Neural cell (in vitro differentiated cells): ENCODE measurements at regions not wholly inside any gene's neighbourhood (a gene's known extent, or its start where the extent isn't known, plus 50 kb on each side); places are given as distances from the start of the nearest gene placed in this dataset.

Experiments
- EZH2 ChIP-seq: fragments of 200-600, 300-800 bp; shearing (Covaris generic), sonication (generic); IDR thresholded peaks from 2 replicates; pipeline ENCODE4 v1.6.1; 2014; ENCODE audit warnings: antibody characterized with exemption, low read length, borderline replicate concordance, mild to moderate bottlenecking; ENCODE audit not compliant: insufficient read depth, poor library complexity, severe bottlenecking
- TF ChIP-seq, protein P1 (sequence below): fragments of 450-650 bp; IDR thresholded peaks from 2 replicates; pipeline ENCODE4 v1.5.1; 2014; ENCODE audit warnings: antibody characterized with exemption, mild to moderate bottlenecking, moderate library complexity; ENCODE audit not compliant: poor library complexity, severe bottlenecking

DNA sequence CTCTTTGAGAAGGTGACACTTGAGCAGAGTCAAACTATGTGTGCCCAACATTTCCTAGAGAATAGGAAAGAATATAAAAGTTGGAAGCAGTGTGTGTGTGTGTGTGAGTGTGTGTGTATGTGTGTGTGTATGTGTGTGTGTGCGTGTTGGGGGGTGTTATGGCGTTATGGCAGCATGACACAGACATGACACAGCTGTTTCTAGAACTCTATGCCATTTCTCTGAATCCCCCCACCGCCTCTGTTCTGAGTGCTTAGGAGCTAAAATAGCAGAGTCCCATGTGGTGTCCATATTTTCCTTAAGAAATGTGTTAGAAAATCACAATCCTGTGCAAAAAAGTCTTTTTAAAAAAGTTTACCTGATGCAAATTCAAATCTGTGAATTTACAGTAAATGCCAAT, 556.1 kb downstream of the RWDD3 start:
- TF ChIP-seq, protein P1, sequence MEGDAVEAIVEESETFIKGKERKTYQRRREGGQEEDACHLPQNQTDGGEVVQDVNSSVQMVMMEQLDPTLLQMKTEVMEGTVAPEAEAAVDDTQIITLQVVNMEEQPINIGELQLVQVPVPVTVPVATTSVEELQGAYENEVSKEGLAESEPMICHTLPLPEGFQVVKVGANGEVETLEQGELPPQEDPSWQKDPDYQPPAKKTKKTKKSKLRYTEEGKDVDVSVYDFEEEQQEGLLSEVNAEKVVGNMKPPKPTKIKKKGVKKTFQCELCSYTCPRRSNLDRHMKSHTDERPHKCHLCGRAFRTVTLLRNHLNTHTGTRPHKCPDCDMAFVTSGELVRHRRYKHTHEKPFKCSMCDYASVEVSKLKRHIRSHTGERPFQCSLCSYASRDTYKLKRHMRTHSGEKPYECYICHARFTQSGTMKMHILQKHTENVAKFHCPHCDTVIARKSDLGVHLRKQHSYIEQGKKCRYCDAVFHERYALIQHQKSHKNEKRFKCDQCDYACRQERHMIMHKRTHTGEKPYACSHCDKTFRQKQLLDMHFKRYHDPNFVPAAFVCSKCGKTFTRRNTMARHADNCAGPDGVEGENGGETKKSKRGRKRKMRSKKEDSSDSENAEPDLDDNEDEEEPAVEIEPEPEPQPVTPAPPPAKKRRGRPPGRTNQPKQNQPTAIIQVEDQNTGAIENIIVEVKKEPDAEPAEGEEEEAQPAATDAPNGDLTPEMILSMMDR: no peak
- TF ChIP-seq EZH2: no peak
